ENCODE measurements at regions not wholly inside any gene's neighbourhood (a gene's known extent, or its start where the extent isn't known, plus 50 kb on each side); places are given as distances from the start of the nearest gene placed in this dataset.

- Histone ChIP-seq H3K9ac (ENCODE audit: low read depth in 2 of 2, low read length in 2 of 2) (no peak overlapping the region), H3K36me3 (no peaks in the 10 kb centered on the region), H3K4me1 (no peaks in the 10 kb centered on the region), H3K27me3 (no peaks in the 10 kb centered on the region), H3K4me3 (no peak overlapping the region), H3K27ac (peak overlapping the region; percentile 57), H3K9me3 (no peaks in the 10 kb centered on the region)
- TF ChIP-seq CTCF (IDR thresholded peaks at IDR 0.05), result no peak
- intact Hi-C loops (cut with DNase I), result no loop called here
- no peak for DNase-seq
These were observed 202.8 kb upstream of the DIO3 start for GRCh38 chr14:101358320-101359125.

GRCh38 chr14:101359221-101360053, 201.9 kb upstream of the DIO3 start:
- DNase-seq, result peak; percentile 37
- H3K4me3 ChIP-seq, result no peak overlapping the region
- intact Hi-C loops (cut with DNase I), result no loop called here

DNA sequence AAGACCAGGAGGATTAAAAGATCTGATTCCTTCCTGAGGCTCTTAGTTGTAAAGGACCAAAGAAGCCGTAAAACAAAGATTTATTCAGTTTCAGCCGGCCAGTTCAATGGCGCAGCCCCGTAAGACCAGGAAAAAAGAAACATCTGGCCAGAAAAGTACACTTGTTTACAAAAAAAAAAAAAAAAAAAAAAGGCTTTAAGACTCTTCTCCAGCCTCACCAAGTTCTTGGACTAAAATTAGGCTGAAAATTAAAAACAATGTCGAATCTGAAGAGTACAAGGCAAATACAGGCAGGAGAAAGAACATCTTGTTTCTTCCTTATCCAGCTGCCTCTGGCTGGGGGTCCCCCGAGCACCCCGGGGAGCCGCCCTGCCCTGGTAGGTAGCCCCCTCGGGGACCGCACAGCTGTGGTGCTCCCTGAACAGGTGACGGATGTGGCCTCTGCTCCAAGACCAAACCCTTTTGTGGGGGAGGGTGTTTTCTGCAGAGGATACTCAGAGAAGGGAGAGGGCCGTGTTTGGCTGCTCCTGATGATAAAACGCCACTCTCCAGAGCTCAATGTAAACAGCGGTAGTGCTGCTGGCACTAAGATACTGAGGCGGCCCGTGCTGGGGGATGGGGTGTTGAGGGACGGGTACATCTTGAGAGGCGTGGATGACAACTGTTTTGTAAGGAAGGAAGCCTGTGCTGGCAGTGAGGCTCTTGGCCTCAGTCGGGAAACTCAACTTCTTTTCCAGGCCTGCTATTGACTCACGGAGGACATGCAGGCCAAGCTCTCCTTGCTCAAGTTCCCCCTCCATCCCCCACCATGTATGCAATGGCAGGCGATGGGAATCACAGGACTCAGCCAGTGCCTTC, 201.0 kb upstream of the DIO3 start:
- no peak overlapping the region for H3K9ac ChIP-seq (ENCODE audit: low read depth in 2 of 2, low read length in 2 of 2)
- H3K9me3 ChIP-seq, result no peaks in the 10 kb centered on the region
- DNase-seq, result peak; percentile 58
- peak overlapping the region; percentile 57 for H3K27ac ChIP-seq
- intact Hi-C loops (cut with DNase I), result no loop called here
- no peaks in the 10 kb centered on the region for H3K4me1 ChIP-seq
- H3K4me3 ChIP-seq, result no peak overlapping the region
- H3K36me3 ChIP-seq, result no peaks in the 10 kb centered on the region
- no peaks in the 10 kb centered on the region for H3K27me3 ChIP-seq
- TF ChIP-seq CTCF (IDR thresholded peaks at IDR 0.05), result no peak

More at GRCh38 chr14:101359221-101360053, 201.9 kb upstream of the DIO3 start:
- peak overlapping the region; percentile 57 for H3K27ac ChIP-seq
- no peak for TF ChIP-seq CTCF (IDR thresholded peaks at IDR 0.05)
- H3K9ac ChIP-seq (ENCODE audit: low read depth in 2 of 2, low read length in 2 of 2), result no peak overlapping the region
- no peaks in the 10 kb centered on the region for H3K9me3 ChIP-seq
- H3K27me3 ChIP-seq, result no peaks in the 10 kb centered on the region
- H3K4me1 ChIP-seq, result no peaks in the 10 kb centered on the region
- H3K36me3 ChIP-seq, result no peaks in the 10 kb centered on the region

GRCh38 chr14:101361044-101361443, 200.3 kb upstream of the DIO3 start:
- intact Hi-C loops (cut with DNase I), result no loop called here
- Histone ChIP-seq H3K9ac (ENCODE audit: low read depth in 2 of 2, low read length in 2 of 2) (no peak overlapping the region), H3K4me3 (no peak overlapping the region), H3K27ac (peak overlapping the region; percentile 57), H3K9me3 (no peaks in the 10 kb centered on the region), H3K4me1 (no peaks in the 10 kb centered on the region), H3K36me3 (no peaks in the 10 kb centered on the region), H3K27me3 (no peaks in the 10 kb centered on the region)
- no peak for TF ChIP-seq CTCF (IDR thresholded peaks at IDR 0.05)
- no peak for DNase-seq

Data from colonic mucosa (tissue), 4 donors.